Kidney (tissue), 13 donors: ENCODE measurements at regions not wholly inside any gene's neighbourhood (a gene's known extent, or its start where the extent isn't known, plus 50 kb on each side); places are given as distances from the start of the nearest gene placed in this dataset.

Source experiments
- DNase-seq, 5 donors: peaks; one replicate each; pipeline ENCODE4 v3.0.0-alpha.2; 2013 to 2020
- FAIRE-seq: peaks from 2 replicates; lab custom pipeline; 2012; peaks lifted over from hg19 to GRCh38; lab: Jason Lieb, UNC
- H3K27ac ChIP-seq, 2 donors: one replicate each; pipeline ENCODE4 v1.7.0; 2013; ENCODE audit warnings: low read depth in 2 of 2, low read length in 2 of 2, inconsistent platforms in 1 of 2
- H3K27me3 ChIP-seq: one replicate; pipeline ENCODE4 v1.7.1; 2013; ENCODE audit warnings: low read length, inconsistent platforms; ENCODE audit not compliant: control insufficient read depth, insufficient read depth
- H3K36me3 ChIP-seq, 3 donors: one replicate each; pipeline versions ENCODE4 v1.7.0 to v1.7.1; 2013; ENCODE audit warnings: low read length in 3 of 3, control low read depth in 1 of 3, inconsistent platforms in 1 of 3; ENCODE audit not compliant: insufficient read depth in 3 of 3, control insufficient read depth in 2 of 3
- H3K4me1 ChIP-seq, 3 donors: one replicate each; pipeline versions ENCODE4 v1.7.0 to v1.7.1; 2013; ENCODE audit warnings: low read length in 3 of 3, inconsistent platforms in 1 of 3, low read depth in 1 of 3; ENCODE audit not compliant: control insufficient read depth in 2 of 3, insufficient read depth in 2 of 3
- H3K4me3 ChIP-seq, 3 donors: one replicate each; pipeline versions ENCODE4 v1.7.0 to v1.8.1; 2013; ENCODE audit warnings: low read length in 3 of 3, control low read depth in 1 of 3, inconsistent platforms in 1 of 3
- H3K9ac ChIP-seq, 3 donors: one replicate each; pipeline versions ENCODE4 v1.7.0 to v1.7.1; 2013; ENCODE audit warnings: low read length in 3 of 3, control low read depth in 1 of 3, inconsistent platforms in 1 of 3
- H3K9me3 ChIP-seq, 3 donors: one replicate each; pipeline versions ENCODE4 v1.7.0 to v1.7.1; 2013; ENCODE audit warnings: low read length in 3 of 3, control low read depth in 1 of 3, inconsistent platforms in 1 of 3; ENCODE audit not compliant: control insufficient read depth in 2 of 3, insufficient read depth in 1 of 3
- CTCF ChIP-seq: IDR thresholded peaks from 3 replicates; pipeline ENCODE4 v1.5.1; 2012; ENCODE audit warnings: mild to moderate bottlenecking, moderate library complexity, borderline replicate concordance; ENCODE audit not compliant: insufficient read depth; ENCODE audit errors: extremely low read depth
- intact Hi-C: fragments of 100-400 bp; cut with DNase I; formaldehyde crosslinking; loops from one replicate; pipeline ENCODE4 v1.11.1; 2022
- donor health status: control.
- donor health status: control.
- donor health status: control.
- donor health status: control.
- donor health status: control.
- donor health status: DM: yes; HTN: yes; CAD: no.
- donor health status: Normal renal cell carcinoma (clear cell type).

DNA sequence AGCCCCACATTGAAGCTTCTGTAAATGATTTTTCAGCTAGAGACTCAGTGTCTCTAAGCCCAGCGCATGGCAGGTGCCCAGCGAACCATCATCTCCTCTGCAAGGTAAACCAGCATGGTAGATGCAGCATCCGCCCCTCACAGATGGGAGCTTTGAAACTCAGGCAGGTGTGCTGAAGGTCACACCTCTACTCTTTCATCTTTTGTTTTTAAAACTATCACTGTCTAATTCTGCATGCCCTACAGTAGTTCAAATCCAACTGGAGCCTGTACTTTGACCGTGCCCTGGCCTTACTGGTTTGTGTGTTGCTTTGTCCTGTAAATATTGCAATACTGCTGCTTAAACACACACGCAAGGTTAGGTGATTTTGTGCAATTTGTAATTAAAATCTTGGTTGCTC is 831.1 kb downstream of the GALR1 start:
- DNase-seq (no peak), FAIRE-seq (no peak)
- Histone ChIP-seq H3K36me3 (no peaks in the 10 kb centered on the region), H3K9ac (no peak overlapping the region), H3K9me3 (no peaks in the 10 kb centered on the region), H3K27me3 (no peaks in the 10 kb centered on the region), H3K4me1 (no peaks in the 10 kb centered on the region), H3K4me3 (no peak overlapping the region), H3K27ac (no peak overlapping the region)
- TF ChIP-seq CTCF = no peak
- intact Hi-C loops = no loop called here

DNA sequence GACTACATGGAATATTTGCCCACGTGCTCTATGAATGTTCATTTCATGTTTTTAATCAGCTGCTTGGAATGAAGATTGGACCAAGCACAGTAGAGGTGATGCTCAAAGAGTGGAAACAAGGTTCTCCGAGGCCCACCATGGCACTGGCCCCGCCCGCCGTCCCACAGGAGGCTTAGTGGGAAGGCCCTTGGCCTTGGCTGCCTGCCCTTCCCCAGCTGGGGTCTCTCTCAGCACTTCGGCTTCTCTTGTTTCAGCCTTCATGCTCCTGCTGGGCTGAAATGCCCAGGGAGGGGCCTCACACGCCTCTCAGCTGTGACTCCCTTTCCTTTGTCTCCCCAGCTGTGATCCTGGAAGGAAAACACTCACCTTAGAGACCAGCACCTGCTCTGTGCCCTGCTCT is 833.2 kb downstream of the GALR1 start:
- no peak overlapping the region for H3K4me3 ChIP-seq
- H3K36me3 ChIP-seq = no peaks in the 10 kb centered on the region
- no peaks in the 10 kb centered on the region for H3K9me3 ChIP-seq
- no peaks in the 10 kb centered on the region for H3K27me3 ChIP-seq
- FAIRE-seq (no peak), DNase-seq (no peak)
- intact Hi-C loops = no loop called here
- H3K27ac ChIP-seq = no peak overlapping the region
- no peak overlapping the region for H3K9ac ChIP-seq
- TF ChIP-seq CTCF = no peak
- no peaks in the 10 kb centered on the region for H3K4me1 ChIP-seq

GRCh38 chr18:78085241-78086185 is 835.9 kb downstream of the GALR1 start:
- no peak for TF ChIP-seq CTCF
- no peaks in the 10 kb centered on the region for H3K4me1 ChIP-seq
- H3K36me3 ChIP-seq = no peaks in the 10 kb centered on the region
- DNase-seq = no peak
- intact Hi-C loops = no loop called here
- no peaks in the 10 kb centered on the region for H3K27me3 ChIP-seq
- FAIRE-seq = no peak
- H3K9ac ChIP-seq = no peak overlapping the region
- no peaks in the 10 kb centered on the region for H3K9me3 ChIP-seq
- no peak overlapping the region for H3K27ac ChIP-seq
- H3K4me3 ChIP-seq = no peak overlapping the region
